Epidermal melanocyte (primary cell): ENCODE measurements at regions not wholly inside any gene's neighbourhood (a gene's known extent, or its start where the extent isn't known, plus 50 kb on each side); places are given as distances from the start of the nearest gene placed in this dataset.
"Not testable (repeated sequence)": the region's sequence is repeated elsewhere in the genome, so short reads cannot be mapped to it uniquely, and the experiment has no call there.

Experiments
- DNase-seq: peaks from one replicate; pipeline ENCODE4 v3.0.0; 2011; ENCODE audit warnings: low spot score; ENCODE audit not compliant: insufficient read length

DNA sequence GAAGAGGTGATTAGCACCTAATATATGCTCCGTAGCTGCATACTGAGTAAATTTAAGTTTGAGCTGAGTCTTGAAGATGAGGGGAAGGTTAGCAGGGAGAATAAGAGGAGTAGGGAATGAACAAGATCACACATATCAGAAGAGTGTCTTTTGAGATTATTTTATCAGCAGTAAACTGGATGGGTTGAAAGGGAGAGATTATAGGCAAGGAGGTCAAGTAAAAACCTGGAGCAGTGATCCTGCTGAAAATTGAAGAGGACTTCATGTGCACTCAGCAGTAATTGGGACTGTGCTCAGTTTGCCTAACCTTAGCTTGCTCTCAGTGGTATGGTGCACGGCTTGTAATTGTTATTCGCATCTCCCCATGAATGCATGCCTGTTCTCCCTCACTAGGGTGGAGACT, 79.5 kb upstream of the PICALM start:
- no peak for DNase-seq

DNA sequence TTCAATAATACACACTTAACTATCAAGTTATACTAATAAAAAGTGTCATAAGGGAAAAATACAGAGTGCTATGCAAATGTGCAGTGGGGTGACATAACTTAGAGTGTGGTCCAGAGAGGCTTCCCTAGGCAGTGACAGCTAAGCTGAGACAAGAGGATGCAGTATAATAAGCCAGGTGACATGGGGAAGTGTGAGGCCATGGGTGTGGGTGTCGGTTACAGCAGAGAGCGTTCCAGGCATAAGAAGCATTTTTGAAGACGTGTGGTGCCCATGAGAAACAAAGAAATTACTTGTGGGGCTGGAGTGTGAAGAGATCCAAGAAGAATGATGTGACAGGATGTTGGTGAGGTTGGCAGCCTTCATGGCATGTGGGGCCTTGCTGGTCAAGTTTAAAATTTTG, 78.1 kb upstream of the PICALM start:
- no peak for DNase-seq

DNA sequence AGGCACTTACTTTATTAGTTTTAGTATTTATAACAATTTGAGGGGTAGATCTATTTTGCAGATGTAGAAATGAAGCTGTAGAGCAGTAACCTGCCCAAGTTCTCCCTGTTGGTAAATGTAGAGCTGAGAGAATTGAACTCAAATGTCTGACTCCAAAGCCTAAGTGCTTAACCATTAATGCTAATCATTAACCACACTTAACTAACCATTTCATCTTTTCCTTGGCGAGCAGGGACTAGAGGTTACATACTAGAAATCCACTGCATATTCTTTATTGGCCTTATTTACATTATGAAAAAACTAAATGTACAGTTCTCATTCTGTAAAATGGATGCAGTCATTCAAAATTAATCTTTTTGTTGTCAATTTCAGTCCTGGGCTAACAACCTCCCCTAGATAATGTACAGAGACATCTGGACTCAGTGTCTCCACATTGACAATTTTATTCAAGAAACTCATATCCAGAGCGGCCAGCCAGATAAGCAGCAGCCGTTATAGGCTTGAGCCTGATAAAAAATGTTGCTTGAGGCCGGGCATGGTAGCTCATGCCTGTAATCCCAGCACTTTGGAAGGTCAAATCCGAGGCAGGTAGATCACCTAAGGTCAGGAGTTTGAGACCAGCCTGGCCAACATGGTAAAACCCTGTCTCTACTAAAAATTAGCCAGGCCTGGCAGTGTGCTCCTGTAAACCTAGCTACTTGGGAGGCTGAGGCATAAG, 76.7 kb upstream of the PICALM start:
- no peak for DNase-seq

DNA sequence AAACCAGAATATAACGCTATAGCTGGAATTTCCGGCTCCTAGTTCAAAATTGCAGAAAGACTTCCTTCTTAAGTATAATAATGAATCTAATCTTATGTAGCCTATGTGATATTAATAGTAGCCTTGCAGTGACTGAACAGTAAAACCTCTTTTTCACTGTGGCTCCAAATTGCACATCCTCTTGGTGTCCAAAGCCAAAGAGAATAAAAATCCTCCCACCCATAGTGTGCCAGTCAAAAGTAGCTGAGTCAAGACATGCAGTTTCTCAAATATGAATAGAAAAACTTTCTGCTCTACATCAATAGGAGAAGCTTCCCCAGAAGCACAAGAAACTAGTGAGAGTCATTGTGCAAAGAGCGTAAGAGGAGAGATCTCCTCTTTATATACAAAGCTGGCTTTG, 76.0 kb upstream of the PICALM start:
- no peak for DNase-seq

DNA sequence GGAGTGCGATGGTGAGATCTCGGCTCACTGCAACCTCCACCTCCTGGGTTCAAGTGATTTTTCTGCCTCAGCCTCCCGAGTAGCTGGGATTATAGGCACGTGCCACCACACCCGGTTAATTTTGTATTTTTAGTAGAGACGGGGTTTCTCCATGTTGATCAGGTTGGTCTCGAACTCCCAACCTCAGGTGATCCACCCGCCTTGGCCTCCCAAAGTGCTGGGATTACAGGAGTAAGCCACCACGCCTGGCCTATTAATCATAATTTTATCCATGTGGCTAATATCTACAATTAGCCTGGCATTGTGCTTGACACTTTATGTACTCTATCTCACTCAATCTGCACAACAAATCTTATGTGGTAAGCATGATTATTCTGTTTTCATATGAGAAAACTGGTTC, 75.2 kb upstream of the PICALM start:
- not testable (repeated sequence) for DNase-seq

DNA sequence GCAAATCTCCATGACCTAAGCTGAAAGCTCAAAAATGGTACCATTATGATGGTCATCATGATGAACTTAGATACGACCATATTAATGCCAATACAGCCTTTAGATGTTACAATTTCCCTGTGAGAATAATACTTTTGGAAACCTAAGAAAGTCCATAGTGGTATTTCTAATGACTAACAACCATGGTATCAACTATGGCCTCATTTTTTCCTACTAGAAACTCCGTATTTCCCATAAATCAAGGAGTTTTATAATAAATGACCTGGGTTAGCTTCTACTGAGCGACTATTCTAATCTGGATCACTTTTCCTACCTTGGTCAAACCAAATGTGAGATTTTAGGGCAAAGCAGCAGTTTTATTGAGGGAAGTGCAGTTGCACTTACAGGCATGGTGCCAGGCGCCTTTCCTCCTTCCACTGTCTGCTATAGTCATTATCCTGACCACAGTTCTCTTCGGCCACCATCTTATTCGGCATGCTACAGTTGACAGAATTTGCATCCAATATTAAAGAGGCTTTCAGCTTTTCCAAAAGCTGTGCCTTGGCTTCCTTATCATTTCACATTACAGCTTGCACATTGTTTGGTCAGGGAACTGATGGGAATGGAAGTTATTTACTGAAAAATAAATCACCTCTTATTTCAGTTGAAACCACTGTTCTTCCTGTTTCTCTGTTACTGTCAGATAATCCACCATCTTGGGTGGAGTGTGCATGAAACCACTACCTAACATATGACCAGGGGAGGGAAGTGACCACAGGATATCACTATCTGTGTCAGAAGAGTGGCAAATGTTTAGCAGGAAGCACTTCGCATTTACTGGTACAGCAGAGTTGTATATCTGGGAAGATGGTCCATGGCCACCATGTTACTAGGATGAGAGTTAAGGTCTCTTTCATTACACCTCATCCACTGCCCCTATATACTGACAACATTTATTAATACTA, 74.5 kb upstream of the PICALM start:
- no peak for DNase-seq

DNA sequence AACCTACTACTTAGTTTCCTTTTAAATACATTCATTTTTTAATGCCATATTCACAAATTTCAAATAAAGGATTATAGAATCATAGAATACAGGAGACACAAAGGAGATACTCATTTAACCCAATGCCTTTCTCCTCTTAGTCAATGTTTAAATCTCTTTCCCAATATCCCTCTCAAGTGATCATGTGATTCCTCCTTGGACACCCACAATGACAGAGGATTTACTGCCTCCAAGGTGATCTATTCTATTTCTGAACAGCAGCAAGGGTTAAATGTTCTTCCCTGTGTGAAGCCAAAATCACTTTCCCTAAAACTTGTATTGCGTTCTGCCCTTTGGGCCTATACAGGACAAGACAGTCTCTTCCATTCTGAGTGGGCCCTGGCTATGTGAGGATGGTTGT, 73.3 kb upstream of the PICALM start:
- no peak for DNase-seq

DNA sequence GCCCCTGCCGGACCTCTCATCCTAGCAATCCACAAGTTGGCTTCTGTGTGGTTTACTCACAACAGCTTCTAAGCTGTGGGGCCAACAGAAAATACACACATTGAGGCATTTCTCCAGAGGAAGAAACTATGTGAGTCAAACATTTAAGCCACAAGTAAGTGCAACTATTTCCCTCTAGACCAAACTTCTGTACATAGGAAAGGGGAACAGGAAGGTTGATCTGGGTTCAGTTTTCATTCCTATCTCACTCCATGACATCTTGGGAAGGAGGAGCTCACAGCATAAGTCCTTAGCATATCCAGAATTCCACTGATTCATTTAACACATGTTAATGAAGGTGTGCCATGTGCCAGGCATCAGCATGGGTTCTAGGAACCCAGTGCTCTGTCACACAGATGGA, 72.8 kb upstream of the PICALM start:
- DNase-seq: no peak

DNA sequence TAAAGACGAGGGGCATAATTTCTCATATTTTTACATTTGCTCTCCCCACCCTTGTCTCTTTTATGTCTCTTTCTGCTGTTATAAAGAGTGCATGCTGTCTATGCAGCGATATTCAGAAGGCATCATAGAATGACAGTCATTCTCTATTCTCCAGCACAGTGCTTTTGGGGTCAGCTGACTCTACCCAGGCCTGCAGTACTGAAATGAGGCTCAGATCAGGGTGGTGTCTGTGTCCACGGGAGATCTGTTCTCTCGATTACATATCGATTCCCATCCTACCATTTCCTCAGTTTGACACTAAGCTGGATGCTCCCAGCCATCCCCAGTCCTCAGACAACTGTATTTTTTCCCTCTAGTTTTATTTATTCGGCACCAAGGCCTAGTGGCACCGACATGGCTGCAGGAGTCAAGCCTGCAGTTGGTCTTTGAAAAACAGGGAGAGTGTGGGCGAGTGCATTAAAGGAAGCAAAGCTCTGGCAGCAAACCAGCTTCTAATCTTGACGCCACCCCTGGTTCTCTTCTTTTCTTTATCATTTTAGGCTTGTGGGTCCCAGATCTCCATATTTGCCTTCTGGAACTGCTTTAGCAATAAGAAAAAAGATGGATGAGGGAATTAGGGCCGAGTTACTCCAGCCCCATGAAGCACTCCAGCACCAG, 71.6 kb upstream of the PICALM start:
- no peak for DNase-seq

DNA sequence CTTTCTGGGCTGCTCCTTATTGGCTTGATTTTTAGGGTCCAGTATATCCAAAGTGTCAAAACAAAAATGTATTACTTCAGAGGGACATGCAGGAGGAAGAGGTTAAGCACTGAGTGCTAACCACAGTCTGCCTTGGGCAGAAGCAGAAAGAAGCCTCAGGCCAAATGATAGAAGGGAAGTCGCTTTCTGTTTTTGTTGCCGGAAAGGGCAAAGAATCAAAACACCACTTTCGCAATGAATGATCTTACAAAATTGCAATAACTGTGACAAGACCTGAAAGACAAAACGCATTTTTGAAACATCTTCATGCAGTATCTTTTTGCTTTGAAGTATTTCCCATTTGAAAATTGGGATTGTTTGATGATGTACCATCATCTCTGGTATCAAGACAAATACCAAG, 70.1 kb upstream of the PICALM start:
- DNase-seq: no peak

DNA sequence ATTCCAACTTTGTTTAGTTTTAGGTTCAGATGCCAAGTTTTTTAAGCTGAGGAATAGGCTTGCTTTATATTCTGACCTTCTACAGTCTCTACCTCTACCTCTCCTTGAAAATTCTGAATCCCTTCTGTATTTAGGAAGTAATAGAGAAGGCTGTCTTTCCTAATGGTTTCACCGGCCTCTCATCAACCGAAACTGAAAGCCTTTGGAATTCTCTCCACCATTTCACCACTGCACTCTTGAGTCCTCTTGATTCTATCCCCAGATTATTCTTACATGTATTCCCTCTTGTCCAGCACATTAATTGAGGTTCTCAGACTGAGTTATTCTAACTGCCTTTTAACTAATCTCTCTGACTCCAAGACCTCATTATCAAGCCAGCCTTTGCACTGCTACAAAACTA, 67.7 kb upstream of the PICALM start:
- DNase-seq: no peak

DNA sequence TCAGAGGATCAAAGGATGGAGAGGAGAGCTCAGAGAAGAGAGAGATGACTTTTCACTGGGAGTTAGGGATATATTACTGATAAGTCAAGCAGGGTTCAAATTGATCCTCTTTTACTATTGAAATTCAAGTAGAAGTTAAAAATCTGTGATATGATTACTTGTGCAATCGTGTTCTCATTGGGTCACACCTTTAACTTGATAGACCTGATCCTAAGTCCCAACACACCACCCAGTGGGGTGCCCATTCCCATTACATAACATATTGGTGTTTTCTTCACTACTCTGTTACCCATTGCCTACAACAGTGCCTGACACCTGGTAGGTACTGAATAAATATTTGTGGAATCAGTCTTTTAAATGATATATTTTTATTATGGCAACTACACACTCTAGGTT, 66.4 kb upstream of the PICALM start:
- no peak for DNase-seq

DNA sequence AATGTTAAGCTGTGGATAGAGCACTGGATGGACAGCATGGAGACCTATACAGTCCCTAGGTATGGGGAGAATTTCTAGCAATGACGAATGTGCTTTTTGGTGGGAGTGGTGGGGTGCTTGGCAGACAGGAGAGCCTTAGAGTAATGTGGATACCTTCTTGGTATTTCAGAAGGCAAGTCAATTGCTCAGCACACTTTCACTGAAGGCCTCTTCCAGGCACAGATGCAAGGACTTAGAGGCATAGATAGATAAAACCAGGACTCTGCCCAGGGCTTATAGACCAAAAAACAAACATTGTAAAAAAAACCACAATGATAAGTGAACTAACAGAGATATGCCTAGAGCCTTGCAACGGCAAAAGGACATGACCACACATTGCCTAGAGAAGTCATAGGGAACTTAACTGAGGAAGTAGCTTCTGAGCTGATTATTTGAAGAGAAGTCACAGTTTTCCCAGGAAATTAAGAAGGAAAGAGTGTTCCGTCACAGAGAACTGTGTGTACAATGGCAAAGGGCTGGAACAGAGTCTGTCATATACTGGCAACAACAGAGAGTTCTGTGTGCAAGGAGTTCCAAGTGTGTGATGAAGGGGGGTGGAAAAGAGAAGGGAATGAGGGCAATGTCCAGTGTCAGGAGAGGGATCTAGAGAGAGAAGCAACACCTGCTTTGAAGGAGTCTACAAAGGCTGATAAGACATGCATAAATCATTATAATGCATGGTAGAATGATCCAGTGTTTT, 65.9 kb upstream of the PICALM start:
- no peak for DNase-seq

DNA sequence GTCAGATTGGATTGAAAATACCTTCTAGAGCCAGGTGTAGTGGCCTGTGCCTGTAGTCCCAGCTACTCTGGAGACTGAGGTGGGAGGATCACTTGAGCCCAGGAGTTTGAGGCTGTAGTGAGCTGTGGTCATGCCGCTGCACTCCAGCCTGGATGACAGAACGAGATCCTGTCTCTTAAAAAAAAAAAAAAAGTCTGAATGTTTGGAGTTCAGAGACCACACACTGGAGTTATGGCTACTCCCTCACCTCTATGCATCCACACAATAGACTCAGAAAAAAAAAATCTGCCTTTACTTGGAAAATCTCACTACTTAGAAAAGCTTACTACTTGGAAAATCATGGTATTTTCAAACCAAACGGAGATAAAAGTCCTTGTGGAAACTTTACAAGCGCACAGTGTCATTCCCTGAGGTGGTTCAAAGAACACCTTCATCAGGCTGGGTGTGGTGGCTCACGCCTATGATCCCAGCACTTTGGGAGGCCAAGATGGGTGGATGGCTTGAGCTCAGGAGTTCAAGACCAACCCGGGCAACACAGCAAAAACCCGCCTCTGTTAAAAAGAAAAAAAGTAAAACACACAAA, 63.9 kb upstream of the PICALM start:
- no peak for DNase-seq

DNA sequence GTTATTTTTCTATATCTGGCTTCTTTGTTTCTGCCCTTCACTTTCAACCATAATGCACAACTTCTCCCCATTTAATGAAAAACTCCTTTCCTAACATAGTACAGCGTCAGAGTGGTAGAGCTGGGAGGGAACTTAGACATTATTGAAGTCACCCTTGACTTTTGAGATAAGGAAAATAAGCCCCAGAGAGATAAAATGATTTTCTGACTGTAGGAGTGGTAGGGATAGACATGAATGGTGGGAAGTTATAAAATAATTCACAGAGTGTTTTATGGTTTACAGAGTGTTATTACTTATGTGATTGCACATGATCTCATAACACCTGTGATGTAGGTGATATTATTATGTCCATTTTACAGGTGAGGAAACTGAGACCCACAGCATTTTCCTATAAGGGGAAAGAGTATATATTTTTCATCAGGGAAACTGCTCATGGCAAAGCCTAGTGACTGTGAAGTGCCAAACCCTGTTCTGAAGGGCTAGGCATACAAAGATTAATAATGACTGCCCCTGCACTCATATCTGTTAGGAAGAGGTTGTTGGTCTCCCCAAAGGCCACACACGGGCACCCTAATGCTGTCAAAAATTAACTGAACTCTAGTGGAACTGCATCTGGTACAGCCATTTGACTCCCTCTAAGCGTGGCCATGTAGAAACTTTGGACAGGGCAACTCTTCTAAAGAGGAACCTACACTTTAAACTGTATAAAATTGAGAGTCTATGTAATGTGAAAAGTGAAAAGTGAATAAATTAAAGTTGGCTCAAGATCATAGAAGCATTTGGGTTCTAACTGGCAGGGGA, 61.1 kb upstream of the PICALM start:
- no peak for DNase-seq

DNA sequence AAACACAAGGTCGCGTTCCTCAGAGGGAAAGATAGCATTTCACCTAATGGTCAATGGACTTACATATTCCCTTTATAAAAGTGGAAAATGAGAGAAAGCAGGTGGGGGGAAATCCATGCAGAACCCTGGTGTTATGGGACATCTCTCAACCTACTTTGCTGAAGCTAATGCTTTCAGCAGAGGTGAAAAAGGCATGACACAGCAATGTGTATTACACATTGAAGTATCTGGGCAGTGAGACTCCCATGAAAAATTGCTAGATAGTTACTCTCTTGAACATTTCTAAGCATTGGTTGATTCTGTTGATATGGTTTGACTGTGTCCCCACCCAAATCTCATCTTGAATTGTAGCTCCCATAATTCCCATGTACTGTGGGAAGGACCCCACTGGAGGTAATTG, 60.0 kb upstream of the PICALM start:
- DNase-seq: no peak

DNA sequence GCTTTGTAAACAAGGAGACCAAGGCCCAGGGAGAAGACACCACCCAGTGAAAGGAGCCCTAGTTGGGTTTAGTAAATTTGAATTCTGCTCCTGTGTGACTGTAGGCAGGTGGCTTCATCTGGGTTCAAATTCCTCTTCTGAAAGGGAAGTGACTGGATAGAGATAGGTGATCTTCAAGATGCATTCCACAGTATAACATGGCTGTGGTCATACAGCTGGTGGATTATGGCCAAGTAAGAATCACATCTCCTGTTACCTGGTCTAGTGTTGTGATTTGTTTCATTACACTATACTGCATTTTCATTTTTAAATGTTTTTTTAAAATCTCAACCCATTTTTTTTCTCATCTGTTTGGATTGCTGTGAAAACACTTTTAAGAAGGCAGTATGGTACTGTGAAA, 58.0 kb upstream of the PICALM start:
- no peak for DNase-seq

DNA sequence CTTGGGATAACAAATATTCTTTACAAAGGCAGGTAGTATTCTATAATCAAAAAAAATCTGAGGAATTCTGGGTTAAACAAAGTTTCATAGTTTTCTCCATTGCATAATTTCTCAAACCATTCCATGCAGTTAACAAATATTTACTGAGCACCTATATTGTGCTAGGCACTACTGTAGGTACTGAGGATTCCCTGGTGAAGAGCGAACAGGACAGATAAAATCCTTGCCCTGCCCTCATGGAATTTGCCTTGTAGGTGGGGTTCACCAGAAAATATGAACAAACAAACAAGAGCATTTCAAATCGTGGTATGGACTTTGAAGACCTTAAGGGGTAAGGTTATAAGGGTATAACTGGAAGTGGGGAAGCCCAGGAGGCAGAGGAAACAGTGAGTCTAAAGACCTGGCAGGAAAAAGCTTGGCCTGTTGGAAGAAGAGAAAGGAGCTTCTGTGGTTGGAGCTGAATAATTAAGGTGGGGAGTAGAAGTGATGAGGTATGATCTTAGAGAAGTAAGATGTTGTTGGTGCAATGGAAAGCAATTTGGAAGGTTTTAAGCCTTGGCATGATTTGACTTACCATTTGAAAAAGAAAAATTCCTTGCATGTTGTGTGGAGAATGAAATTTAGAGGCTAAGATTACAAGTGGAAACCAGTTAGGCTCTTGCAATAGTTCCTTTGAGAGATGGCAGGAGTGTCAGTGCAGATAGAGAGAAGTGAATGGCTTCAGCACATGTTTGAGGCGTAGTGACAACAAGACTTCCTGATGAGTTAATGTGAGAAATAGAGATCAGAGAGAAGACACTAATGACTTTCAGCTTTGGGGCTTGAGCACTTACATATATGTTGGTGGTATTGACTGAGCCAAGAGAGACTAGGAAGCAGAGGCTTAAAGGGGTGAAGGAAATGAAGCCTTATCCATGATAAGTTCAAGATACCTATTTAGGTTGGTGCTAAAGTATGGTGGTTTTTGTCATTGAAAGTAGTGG, 55.7 kb upstream of the PICALM start:
- no peak for DNase-seq

DNA sequence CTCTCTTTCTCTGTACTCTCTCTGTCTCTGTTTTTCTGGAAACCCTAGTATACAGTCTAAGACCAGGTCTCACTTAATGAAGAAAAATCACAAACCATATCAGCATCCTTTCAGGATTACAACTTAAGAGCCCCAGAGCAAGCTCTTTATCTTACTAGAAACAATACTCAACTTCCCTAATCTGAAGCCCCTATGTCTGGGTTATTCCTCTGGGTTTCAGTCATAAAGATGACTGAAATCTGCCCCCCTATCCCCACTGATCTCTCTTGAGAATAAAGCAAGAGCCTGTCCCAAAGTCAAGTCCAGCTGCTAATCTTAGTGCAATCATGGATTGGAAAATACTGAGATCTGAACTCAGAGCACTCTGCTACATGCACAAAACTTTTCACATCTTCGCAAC, 53.9 kb upstream of the PICALM start:
- DNase-seq: no peak
